Cardiac fibroblast (primary cell): ENCODE measurements at regions not wholly inside any gene's neighbourhood (a gene's known extent, or its start where the extent isn't known, plus 50 kb on each side); places are given as distances from the start of the nearest gene placed in this dataset.

Source experiments
- DNase-seq, 2 donors: peaks; one replicate each; pipeline versions ENCODE4 v3.0.0 to v3.0.0-alpha.2; 2010; ENCODE audit warnings: low read depth in 2 of 2
- H3K4me3 ChIP-seq, 2 donors: replicated peaks in 1 of 2; 1 replicate in 1 of 2; 2 replicates in 1 of 2; pipeline ENCODE4 v1.5.1; 2011; ENCODE audit warnings: low read depth in 2 of 2, low read length in 2 of 2, mild to moderate bottlenecking in 2 of 2, moderate library complexity in 1 of 2
- CTCF ChIP-seq: IDR thresholded peaks from one replicate; pipeline ENCODE4 v1.5.1; 2011; ENCODE audit warnings: low read depth, mild to moderate bottlenecking, low read length, inconsistent platforms

DNA sequence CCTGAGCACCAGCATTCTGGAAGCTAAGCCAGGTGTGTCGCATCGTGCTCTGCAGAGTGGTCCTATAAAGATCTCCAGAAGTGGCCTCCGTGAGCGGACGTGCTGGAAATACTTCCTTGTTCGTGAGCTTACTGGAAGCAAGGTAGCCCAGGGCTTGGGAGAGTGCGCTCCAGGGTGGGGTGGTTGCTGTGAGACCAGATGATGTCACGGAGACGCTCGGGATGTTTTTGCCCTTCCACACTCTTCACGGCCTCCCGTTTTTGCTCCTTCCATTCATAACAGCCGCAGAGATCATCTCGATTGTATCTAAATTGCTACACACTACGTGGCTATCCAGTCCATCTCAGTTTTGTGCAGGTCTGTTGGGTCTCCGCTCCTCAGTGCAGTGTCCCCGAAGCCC is 373.4 kb downstream of the THBS2 start:
- DNase-seq, result no peak
- H3K4me3 ChIP-seq, result no peak overlapping the region
- TF ChIP-seq CTCF, result no peak

DNA sequence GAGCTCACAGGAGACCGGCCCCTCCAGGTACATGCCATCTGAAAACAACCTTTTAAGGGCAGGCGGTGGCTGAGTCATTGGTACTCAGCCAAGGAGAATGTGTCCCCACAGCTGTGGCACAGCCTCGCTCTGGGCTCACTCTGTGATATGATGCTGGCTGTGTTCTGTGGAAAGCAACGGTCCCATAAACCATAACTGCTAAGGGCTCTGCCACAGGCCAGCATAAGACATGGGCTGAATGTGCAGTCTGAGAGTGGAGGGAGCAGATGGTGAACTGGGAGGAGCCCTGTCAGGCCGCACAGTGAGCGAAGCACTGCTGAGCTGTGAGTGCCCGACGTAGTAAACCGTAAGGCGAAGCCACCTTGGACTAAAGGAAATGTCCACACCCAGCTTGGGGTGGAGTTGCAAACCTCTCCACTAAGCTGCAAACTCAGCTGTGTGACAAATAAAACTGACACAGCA is 375.8 kb downstream of the THBS2 start:
- H3K4me3 ChIP-seq, result no peak overlapping the region
- DNase-seq, result no peak
- no peak for TF ChIP-seq CTCF

DNA sequence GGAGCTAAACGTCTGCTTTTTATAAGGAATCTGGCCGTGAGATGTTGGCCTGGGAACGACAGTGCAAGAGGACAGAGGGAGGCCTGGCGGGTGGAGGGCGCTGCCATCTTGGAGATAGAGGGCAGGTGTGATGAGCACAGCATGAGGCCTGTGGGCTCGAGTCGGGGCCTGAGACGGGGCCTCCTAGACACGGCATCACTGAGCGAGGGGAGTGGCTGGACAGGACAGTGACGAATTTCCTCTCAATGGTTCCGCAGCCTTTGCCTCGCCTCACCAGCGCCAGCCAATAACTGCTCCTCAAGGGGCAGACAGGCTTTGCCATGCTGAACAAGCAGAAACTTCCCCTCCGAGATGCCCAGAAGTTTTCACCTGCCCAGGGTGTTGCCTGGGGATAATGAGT is 376.7 kb downstream of the THBS2 start:
- no peak overlapping the region for H3K4me3 ChIP-seq
- no peak for TF ChIP-seq CTCF
- DNase-seq, result no peak

- no peak for TF ChIP-seq CTCF
- H3K4me3 ChIP-seq, result no peak overlapping the region
- DNase-seq, result no peak
These were observed 377.7 kb downstream of the THBS2 start for GRCh38 chr6:168875811-168876576.

DNA sequence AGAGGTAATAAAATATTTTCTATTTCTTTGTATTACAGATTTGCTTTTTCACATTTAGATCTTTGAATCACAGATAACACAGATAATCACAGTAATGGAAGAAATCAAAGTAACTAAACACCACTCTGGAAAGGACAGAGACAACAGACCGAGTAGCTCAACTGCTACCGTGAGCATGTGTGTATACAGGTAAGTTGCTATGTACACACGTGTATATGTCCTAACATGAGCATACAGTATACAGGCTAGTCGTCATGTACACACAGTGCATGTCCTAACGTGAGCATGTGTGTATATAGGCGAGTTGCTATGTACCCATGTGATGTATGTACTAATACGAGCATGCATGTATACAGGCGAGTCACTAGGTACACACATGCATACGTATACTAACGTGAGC is 379.0 kb downstream of the THBS2 start:
- no peak for DNase-seq
- no peak overlapping the region for H3K4me3 ChIP-seq
- TF ChIP-seq CTCF, result no peak

DNA sequence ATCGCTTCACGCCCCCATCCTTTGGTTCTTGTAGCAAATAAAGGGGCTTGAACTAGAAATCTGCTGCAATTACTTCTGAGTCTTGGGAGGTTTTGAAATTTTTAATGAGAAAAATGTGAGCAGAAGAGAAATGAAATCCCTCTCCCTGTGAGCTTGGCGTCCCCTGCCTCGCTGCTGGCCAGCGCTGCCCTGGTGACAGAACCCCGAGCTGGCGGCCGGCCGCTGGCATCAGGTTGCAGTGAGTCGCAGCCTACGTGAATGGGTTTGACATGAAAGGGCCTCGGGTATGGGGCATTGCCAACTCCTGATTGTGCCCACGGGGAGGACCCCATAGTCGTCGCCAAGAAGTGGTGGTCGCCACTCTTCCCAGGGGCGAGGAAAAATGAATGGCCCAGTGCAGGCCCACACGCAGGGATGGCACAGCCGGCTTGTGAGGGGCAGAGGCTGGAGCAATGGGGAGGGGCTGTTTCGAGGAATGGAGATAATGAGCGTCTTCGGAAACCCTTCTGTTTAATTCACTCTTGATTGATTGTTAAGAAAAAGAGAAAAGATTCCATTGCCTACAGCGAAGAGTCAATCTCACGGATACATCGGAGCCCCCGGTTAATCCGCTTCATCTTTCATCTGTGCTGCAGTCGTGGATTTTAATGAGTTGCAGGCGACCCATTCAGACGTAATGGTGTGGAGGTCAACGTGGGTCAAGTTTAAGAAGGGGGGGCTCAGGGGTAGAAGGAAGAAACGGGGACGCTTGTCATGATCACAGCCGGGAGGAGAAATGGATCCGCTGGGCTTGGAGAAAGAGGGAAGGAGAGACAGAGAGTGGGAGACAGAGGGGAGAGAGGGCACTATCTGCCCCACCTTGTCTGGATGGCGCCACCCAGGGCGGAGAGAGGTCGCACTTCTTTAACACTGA is 380.1 kb downstream of the THBS2 start:
- H3K4me3 ChIP-seq, result no peak overlapping the region
- TF ChIP-seq CTCF, result no peak
- DNase-seq, result no peak
